Aorta (tissue), 5 donors: ENCODE measurements at regions not wholly inside any gene's neighbourhood (a gene's known extent, or its start where the extent isn't known, plus 50 kb on each side); places are given as distances from the start of the nearest gene placed in this dataset.

Experiments
- ATAC-seq: fragments of 200-7000 bp; cut with Tn5 transposase; one replicate; pipeline ENCODE4 v1.9.1; 2022; ENCODE audit warnings: moderate library complexity; ENCODE audit not compliant: low FRiP score
- DNase-seq, 2 donors: peaks; one replicate each; pipeline ENCODE4 v3.0.0-alpha.2; 2020
- H3K27ac ChIP-seq, 2 donors: one replicate each; pipeline ENCODE4 v1.5.1; 2013; ENCODE audit warnings: low read length in 2 of 2, mild to moderate bottlenecking in 2 of 2, moderate library complexity in 2 of 2, control low read depth in 1 of 2, inconsistent platforms in 1 of 2, low read depth in 1 of 2
- H3K27me3 ChIP-seq, 2 donors: one replicate each; pipeline ENCODE4 v1.6.1; 2013; ENCODE audit warnings: control low read depth in 1 of 2, low read length in 1 of 2, mild to moderate bottlenecking in 1 of 2, moderate library complexity in 1 of 2; ENCODE audit not compliant: insufficient read depth in 2 of 2, control insufficient read depth in 1 of 2
- H3K36me3 ChIP-seq, 2 donors: one replicate each; pipeline ENCODE4 v1.6.1; 2013; ENCODE audit warnings: control low read depth in 1 of 2, low read length in 1 of 2, mild to moderate bottlenecking in 1 of 2; ENCODE audit not compliant: insufficient read depth in 2 of 2, control insufficient read depth in 1 of 2
- H3K4me1 ChIP-seq, 2 donors: one replicate each; pipeline ENCODE4 v1.6.1; 2013; ENCODE audit warnings: low read length in 2 of 2, control low read depth in 1 of 2, mild to moderate bottlenecking in 1 of 2, moderate library complexity in 1 of 2; ENCODE audit not compliant: insufficient read depth in 2 of 2, control insufficient read depth in 1 of 2
- H3K4me3 ChIP-seq, 2 donors: one replicate each; pipeline ENCODE4 v1.5.1; 2013; ENCODE audit warnings: low read length in 2 of 2, control low read depth in 1 of 2, mild to moderate bottlenecking in 1 of 2
- H3K9me3 ChIP-seq: one replicate; pipeline ENCODE4 v1.6.1; 2013; ENCODE audit warnings: mild to moderate bottlenecking, low read length; ENCODE audit not compliant: control insufficient read depth
- WGBS, 2 donors: extraction: QIAGEN DNeasy Blood & Tissue Kit; methylation state at CpG; one replicate each; pipeline ENCODE4 v1.1.7; 2013; 5-methylcytosine and 5-hydroxymethylcytosine counted together
- intact Hi-C, 2 donors: fragments of 100-400 bp; cut with DNase I; formaldehyde crosslinking; loops; one replicate each; pipeline versions ENCODE4 v1.14.2 to v1.15.0; 2022
- donor health status: healthy with polysubstance abuse.
- donor health status: Bipolar disorder and iron deficiency.
- donor health status: DM: no; HTN: no; CAD: no.
- donor health status: DM: no; HTN: no; CAD: no.
- donor health status: DM: yes; HTN: yes; CAD: no.

DNA sequence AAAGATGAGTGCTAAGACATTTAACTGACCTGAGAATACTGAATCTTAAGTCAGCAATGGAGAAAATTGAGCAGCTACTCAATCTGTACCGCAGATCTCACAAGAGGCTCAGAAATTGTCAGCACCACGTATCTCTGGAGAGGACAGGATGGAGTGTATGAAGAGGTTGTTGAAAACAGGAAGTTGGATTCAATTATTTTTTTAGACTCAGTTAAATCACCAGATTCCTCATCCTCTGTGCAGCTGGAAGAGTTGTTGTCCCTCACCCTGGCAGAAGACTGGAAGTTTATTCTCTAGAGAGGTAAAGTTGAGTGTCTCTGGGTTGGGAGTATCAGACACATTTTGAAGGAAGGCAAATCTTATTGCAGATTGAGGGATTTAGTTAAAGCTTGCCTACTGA is 114.9 kb upstream of the NT5C1B start:
- Histone ChIP-seq H3K4me1 (no peaks in the 10 kb centered on the region), H3K27me3 (no peaks in the 10 kb centered on the region), H3K27ac (no peak overlapping the region), H3K9me3 (no peaks in the 10 kb centered on the region), H3K36me3 (no peaks in the 10 kb centered on the region), H3K4me3 (no peak overlapping the region)
- DNase-seq (no peak), ATAC-seq (no peak)
- 86 to 88% methylated on average over 2 of the region's 2 CpGs for whole genome bisulfite sequencing, 2 donors
- intact Hi-C loops: no loop called here

DNA sequence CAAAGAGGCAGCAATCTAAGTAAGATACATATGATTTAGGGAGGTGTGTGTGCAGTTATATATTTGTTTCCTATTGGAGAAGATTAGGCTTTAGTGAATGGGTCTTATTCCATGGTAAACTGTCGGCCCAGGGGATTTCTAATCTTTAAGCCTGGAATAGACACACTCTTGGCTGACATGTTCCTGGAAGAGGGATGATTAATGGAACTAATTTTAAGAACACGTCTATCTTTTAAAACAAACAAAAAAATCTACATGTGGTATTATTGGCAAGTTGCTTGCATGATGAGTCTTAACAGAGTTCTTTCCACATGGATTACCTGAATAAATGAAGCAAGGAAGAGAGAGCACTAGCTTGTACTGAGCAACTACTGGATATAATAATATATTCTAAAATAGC is 114.2 kb upstream of the NT5C1B start:
- DNase-seq (no peak), ATAC-seq (no peak)
- WGBS, 2 donors: 14 to 15% methylated on average over 2 of the region's 2 CpGs
- no peak overlapping the region for H3K4me3 ChIP-seq
- no peaks in the 10 kb centered on the region for H3K4me1 ChIP-seq
- H3K27ac ChIP-seq: no peak overlapping the region
- H3K9me3 ChIP-seq: no peaks in the 10 kb centered on the region
- H3K27me3 ChIP-seq: no peaks in the 10 kb centered on the region
- intact Hi-C loops: no loop called here
- no peaks in the 10 kb centered on the region for H3K36me3 ChIP-seq

DNA sequence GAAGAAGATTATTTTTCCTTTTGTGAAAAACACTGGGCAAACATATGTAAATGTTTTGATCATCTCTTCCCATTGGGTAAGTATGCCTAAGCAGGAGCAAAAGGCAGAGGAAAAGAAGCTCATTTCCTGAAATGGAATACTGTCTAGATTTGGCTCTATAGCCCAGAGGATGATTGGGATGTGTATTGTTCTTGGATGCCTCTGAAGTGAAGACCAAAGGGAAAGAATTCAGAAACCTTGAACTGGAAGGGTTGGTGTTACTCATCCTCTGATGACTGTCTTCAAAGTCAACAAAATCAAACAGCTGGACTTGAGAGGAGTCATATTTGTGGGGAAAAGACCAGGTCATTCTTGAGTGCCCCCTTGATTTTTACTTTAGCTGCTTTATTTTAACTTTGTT is 112.6 kb upstream of the NT5C1B start:
- no peaks in the 10 kb centered on the region for H3K9me3 ChIP-seq
- H3K36me3 ChIP-seq: no peaks in the 10 kb centered on the region
- DNase-seq (no peak), ATAC-seq (no peak)
- H3K4me1 ChIP-seq: no peaks in the 10 kb centered on the region
- no peak overlapping the region for H3K4me3 ChIP-seq
- intact Hi-C loops: no loop called here
- H3K27ac ChIP-seq: no peak overlapping the region
- no peaks in the 10 kb centered on the region for H3K27me3 ChIP-seq

DNA sequence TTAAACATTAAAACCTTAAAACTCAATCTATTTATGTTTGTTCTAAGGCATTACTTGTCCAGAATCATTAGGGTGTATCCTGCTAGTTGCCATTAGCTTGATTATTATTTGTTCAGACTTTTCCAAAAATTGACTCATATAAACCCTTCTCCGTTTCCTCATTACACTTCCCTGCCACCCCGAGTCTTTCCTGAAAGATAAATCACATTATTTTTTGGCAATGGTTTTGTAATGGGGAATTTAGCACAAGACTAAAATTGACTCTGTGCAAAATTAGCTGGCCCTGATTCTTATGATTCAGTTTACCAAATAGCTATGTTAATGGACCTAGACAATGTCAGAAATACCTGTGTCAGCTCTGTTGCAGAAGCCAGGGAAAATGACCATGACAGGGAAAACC is 112.2 kb upstream of the NT5C1B start:
- Histone ChIP-seq H3K27me3 (no peaks in the 10 kb centered on the region), H3K9me3 (no peaks in the 10 kb centered on the region), H3K27ac (no peak overlapping the region), H3K4me1 (no peaks in the 10 kb centered on the region), H3K4me3 (no peak overlapping the region), H3K36me3 (no peaks in the 10 kb centered on the region)
- intact Hi-C loops: no loop called here
- no peak for DNase-seq
- no peak for ATAC-seq
- WGBS, 2 donors: 16 to 27% methylated on average over 2 of the region's 2 CpGs

DNA sequence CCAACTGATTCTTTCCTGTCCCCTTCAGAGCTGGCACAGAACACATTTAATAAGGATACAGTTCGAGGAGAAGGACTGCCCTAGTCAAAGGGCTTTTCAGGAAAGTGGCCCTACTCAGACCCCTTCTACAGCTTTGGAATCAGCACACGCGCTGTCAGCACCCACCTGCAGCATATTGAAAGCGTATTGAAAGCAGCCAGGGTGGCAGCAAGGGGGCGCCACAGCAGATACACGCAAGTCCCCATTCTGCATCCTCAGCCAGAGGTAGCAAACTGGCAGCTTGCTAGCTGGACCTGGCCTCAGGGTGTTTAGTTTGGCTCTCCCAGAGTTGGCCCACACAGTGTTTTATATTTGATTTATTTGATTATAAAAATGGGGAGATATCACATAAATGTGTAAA is 101.0 kb upstream of the NT5C1B start:
- ATAC-seq: no peak
- Histone ChIP-seq H3K36me3 (no peaks in the 10 kb centered on the region), H3K27ac (no peak overlapping the region), H3K27me3 (no peaks in the 10 kb centered on the region), H3K4me3 (no peak overlapping the region), H3K4me1 (no peaks in the 10 kb centered on the region), H3K9me3 (no peaks in the 10 kb centered on the region)
- DNase-seq: no peak
- intact Hi-C loops: no loop called here
- WGBS, 2 donors: 46 to 62% methylated on average over 6 of the region's 6 CpGs

DNA sequence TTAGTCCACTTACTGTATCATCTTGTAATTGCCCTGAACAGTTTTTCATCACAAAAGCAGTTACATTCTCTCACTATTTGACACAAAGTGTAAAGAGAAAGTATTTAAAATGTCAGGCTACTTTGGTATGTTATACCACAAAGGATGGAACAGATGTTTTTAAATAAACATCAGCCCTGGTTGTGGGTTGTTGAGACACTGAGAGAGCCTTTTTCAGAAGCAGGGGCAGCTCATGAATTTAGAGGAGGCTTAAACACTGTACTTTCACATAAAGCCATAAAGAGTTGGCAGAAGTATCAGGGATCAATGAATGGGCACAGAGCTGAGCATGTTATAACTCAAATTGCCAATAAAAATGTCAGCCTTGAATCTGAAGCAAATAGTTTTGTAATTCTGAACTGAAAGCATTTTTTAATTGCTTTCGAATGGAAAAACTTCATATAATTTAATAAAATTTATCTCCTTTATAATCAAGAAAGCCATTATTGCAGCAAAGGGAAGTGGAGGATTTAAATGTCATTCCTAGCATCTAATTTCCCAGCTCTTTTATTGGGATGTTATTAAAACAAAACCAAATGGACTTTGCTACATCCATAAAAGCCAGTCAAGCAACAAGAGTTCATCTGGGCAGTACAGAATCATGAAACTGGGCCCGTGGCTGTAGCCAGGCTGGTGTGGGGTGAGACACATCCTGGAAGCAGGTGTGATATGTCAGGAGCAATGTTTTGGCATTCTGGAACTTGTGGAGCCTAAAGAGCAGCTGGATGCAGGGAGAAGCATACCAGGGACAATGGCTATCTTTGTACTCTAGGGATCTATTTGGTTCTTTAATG is 95.1 kb upstream of the NT5C1B start:
- no peak overlapping the region for H3K4me3 ChIP-seq
- no peaks in the 10 kb centered on the region for H3K4me1 ChIP-seq
- ATAC-seq: no peak
- H3K27me3 ChIP-seq: no peaks in the 10 kb centered on the region
- no peaks in the 10 kb centered on the region for H3K36me3 ChIP-seq
- intact Hi-C loops: no loop called here
- no peak overlapping the region for H3K27ac ChIP-seq
- no peaks in the 10 kb centered on the region for H3K9me3 ChIP-seq
- DNase-seq: no peak
- WGBS, 2 donors: 93 to 94% methylated on average over 2 of the region's 2 CpGs

DNA sequence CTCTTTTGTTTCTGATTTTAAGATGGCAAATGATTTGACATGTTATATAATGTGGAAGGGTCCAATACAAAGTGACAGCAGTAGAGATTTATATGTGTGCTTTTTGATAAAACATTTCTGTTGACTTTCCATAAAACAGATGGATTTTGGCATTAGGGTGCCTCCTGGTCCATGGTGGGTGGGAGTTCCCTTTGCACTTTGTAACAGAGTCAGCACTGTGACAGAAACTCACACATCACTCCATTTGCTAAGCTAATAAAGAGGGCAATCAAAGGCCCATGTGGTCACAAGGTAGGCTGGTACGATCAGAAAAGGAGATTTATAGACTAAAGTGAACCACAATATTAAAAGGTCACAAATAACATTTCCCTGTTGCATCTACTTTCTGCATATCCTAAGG is 93.3 kb upstream of the NT5C1B start:
- Histone ChIP-seq H3K36me3 (no peaks in the 10 kb centered on the region), H3K4me3 (no peak overlapping the region), H3K27ac (no peak overlapping the region), H3K9me3 (no peaks in the 10 kb centered on the region), H3K27me3 (no peaks in the 10 kb centered on the region), H3K4me1 (no peaks in the 10 kb centered on the region)
- intact Hi-C loops: no loop called here
- WGBS, 2 donors: 68 to 84% methylated on average over 1 of the region's 1 CpG
- ATAC-seq (no peak), DNase-seq (no peak)

DNA sequence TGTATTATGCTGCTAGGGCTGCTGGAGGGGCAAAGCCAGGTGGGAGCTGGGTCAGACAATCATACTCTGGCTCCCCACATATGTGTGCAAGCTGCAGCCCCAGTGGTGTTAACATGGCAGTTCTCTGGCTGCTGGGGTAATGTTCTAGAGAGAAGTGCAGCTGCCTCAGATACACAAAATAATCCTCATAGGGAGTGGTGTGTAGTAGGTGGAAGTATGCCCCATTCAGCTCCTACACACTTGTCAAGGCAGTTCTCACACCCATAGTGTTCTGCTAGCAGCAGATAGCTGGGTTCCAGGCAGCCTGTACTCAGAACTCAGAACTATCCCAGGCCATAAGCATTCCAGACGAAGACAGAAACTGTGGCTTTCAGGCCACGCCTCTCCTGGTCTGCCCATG is 87.9 kb upstream of the NT5C1B start:
- no peak for DNase-seq
- WGBS, 2 donors: 93 to 94% methylated on average over 2 of the region's 2 CpGs
- no peaks in the 10 kb centered on the region for H3K27me3 ChIP-seq
- no peaks in the 10 kb centered on the region for H3K4me1 ChIP-seq
- no peak overlapping the region for H3K27ac ChIP-seq
- intact Hi-C loops: no loop called here
- H3K36me3 ChIP-seq: no peaks in the 10 kb centered on the region
- no peak overlapping the region for H3K4me3 ChIP-seq
- no peaks in the 10 kb centered on the region for H3K9me3 ChIP-seq
- ATAC-seq: no peak

DNA sequence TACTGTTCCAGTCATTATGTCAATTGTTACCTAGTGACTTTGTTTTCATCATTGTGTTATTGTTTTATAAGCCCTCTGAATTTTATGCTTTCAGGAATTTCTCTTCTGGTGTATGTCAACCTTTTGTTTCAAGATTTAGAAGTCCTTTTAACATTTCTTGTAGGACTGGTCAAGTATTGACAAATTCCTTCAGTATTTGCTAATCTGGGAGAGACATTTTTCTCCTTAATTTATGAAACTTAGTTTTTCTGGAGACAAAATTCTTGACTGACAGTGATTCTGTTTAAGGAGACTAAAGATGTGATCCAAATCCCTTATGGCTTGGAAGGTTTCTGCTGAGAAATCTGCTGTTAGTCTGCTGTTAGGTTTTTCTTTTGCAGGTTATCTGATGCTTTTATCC is 84.9 kb upstream of the NT5C1B start:
- H3K4me3 ChIP-seq: no peak overlapping the region
- no peak for DNase-seq
- no peak overlapping the region for H3K27ac ChIP-seq
- H3K27me3 ChIP-seq: no peaks in the 10 kb centered on the region
- ATAC-seq: no peak
- H3K4me1 ChIP-seq: no peaks in the 10 kb centered on the region
- no peaks in the 10 kb centered on the region for H3K36me3 ChIP-seq
- H3K9me3 ChIP-seq: no peaks in the 10 kb centered on the region
- intact Hi-C loops: no loop called here
